Natural killer cell (primary cell): ENCODE measurements at regions not wholly inside any gene's neighbourhood (a gene's known extent, or its start where the extent isn't known, plus 50 kb on each side); places are given as distances from the start of the nearest gene placed in this dataset.

ENCODE experiments used
- ATAC-seq, 3 donors: fragments of 150-1000 bp in 2 of 3; fragments of 200-7000 bp in 1 of 3; cut with Tn5 transposase; 1 replicate in 1 of 3; 2 replicates in 2 of 3; pipeline ENCODE4 v1.10.0; 2021; ENCODE audit warnings: mild to moderate bottlenecking in 2 of 3, moderate library complexity in 2 of 3
- DNase-seq, 2 donors: peaks; one replicate each; pipeline versions ENCODE4 v3.0.0 to v3.0.0-alpha.2; 2013 to 2021; ENCODE audit warnings: mixed read lengths in 1 of 2
- H3K27ac ChIP-seq: one replicate; pipeline ENCODE4 v1.5.1; 2013; ENCODE audit warnings: mild to moderate bottlenecking, low read length
- H3K27me3 ChIP-seq: one replicate; pipeline ENCODE4 v1.6.1; 2013; ENCODE audit warnings: low read length; ENCODE audit not compliant: control insufficient read depth, insufficient read depth
- H3K36me3 ChIP-seq: one replicate; pipeline ENCODE4 v1.6.1; 2013; ENCODE audit warnings: low read length; ENCODE audit not compliant: control insufficient read depth, insufficient read depth
- H3K4me1 ChIP-seq: one replicate; pipeline ENCODE4 v1.6.1; 2013; ENCODE audit warnings: low read length; ENCODE audit not compliant: control insufficient read depth, insufficient read depth
- H3K4me3 ChIP-seq: one replicate; pipeline ENCODE4 v1.5.1; 2013; ENCODE audit warnings: low read length
- H3K9me3 ChIP-seq: one replicate; pipeline ENCODE4 v1.6.1; 2013; ENCODE audit warnings: low read length; ENCODE audit not compliant: control insufficient read depth, insufficient read depth
- H3K27ac Mint-ChIP-seq, 2 donors: one replicate each; pipeline ENCODE4 v1.8.0; 2022; ENCODE audit warnings: mild to moderate bottlenecking in 2 of 2, mixed read lengths in 2 of 2, moderate library complexity in 1 of 2
- H3K27me3 Mint-ChIP-seq, 2 donors: one replicate each; pipeline ENCODE4 v1.8.0; 2022; ENCODE audit warnings: low read depth in 2 of 2, mixed read lengths in 2 of 2
- H3K36me3 Mint-ChIP-seq: one replicate; pipeline ENCODE4 v1.8.0; 2022; ENCODE audit warnings: mixed read lengths
- H3K4me1 Mint-ChIP-seq, 2 donors: one replicate each; pipeline ENCODE4 v1.8.0; 2022; ENCODE audit warnings: mixed read lengths in 2 of 2
- H3K4me3 Mint-ChIP-seq: one replicate; pipeline ENCODE4 v1.8.0; 2022; ENCODE audit warnings: mild to moderate bottlenecking, moderate library complexity, mixed read lengths
- H3K9me3 Mint-ChIP-seq, 2 donors: one replicate each; pipeline ENCODE4 v1.8.0; 2022; ENCODE audit warnings: mixed read lengths in 2 of 2
- CTCF ChIP-seq: fragments of 200-600 bp; IDR thresholded peaks from one replicate; pipeline ENCODE4 v1.8.0; 2022; ENCODE audit warnings: antibody characterized with exemption
- WGBS: methylation state at CpG from one replicate; pipeline ENCODE4 v1.1.7; 2013; ENCODE audit warnings: missing lambda C conversion rate; ENCODE audit not compliant: insufficient coverage; 5-methylcytosine and 5-hydroxymethylcytosine counted together
- intact Hi-C: fragments of 100-400 bp; cut with micrococcal nuclease; formaldehyde crosslinking; loops from one replicate; pipeline ENCODE4 v1.14.2; 2022

GRCh38 chr4:19655666-19656065, 596.0 kb upstream of the SLIT2 start:
- TF ChIP-seq CTCF, result no peak
- ATAC-seq, result no peak
- H3K27ac ChIP-seq, result no peak overlapping the region
- Mint-ChIP-seq H3K4me1 (no peaks in the 10 kb centered on the region), H3K4me3 (no peak overlapping the region), H3K27me3 (no peaks in the 10 kb centered on the region), H3K27ac (no peak overlapping the region), H3K36me3 (no peaks in the 10 kb centered on the region), H3K9me3 (peaks cover 15 to 17% of the 10 kb centered on the region in 2 donors)
- H3K4me1 ChIP-seq, result no peaks in the 10 kb centered on the region
- no peaks in the 10 kb centered on the region for H3K9me3 ChIP-seq
- no peak overlapping the region for H3K4me3 ChIP-seq
- 79% methylated on average over 5 of the region's 5 CpGs for WGBS
- no peak for DNase-seq
- intact Hi-C loops, result no loop called here
- no peaks in the 10 kb centered on the region for H3K36me3 ChIP-seq
- no peaks in the 10 kb centered on the region for H3K27me3 ChIP-seq

GRCh38 chr4:19650903-19651864, 600.5 kb upstream of the SLIT2 start:
- H3K4me1 Mint-ChIP-seq, result no peaks in the 10 kb centered on the region
- H3K27ac Mint-ChIP-seq, result no peak overlapping the region
- WGBS, result 87% methylated on average over 6 of the region's 6 CpGs
- H3K4me3 Mint-ChIP-seq, result no peak overlapping the region
- H3K9me3 Mint-ChIP-seq, result peaks cover 17 to 21% of the 10 kb centered on the region in 2 donors
- TF ChIP-seq CTCF, result no peak
- Histone ChIP-seq H3K27ac (no peak overlapping the region), H3K4me3 (no peak overlapping the region), H3K36me3 (no peaks in the 10 kb centered on the region), H3K27me3 (no peaks in the 10 kb centered on the region), H3K4me1 (no peaks in the 10 kb centered on the region), H3K9me3 (peaks cover 4% of the 10 kb centered on the region)
- DNase-seq (no peak), ATAC-seq (no peak)
- no peaks in the 10 kb centered on the region for H3K27me3 Mint-ChIP-seq
- intact Hi-C loops, result no loop called here
- no peaks in the 10 kb centered on the region for H3K36me3 Mint-ChIP-seq

GRCh38 chr4:19645589-19645988, 606.1 kb upstream of the SLIT2 start:
- H3K27me3 ChIP-seq, result no peaks in the 10 kb centered on the region
- peaks cover 6% of the 10 kb centered on the region for H3K9me3 ChIP-seq
- no peak overlapping the region for H3K4me3 ChIP-seq
- intact Hi-C loops, result no loop called here
- no peaks in the 10 kb centered on the region for H3K36me3 ChIP-seq
- Mint-ChIP-seq H3K4me3 (no peak overlapping the region), H3K36me3 (no peaks in the 10 kb centered on the region), H3K27me3 (no peaks in the 10 kb centered on the region), H3K4me1 (no peaks in the 10 kb centered on the region), H3K27ac (no peak overlapping the region), H3K9me3 (peaks cover 13 to 26% of the 10 kb centered on the region in 2 donors)
- 83% methylated on average over 1 of the region's 1 CpG for WGBS
- H3K27ac ChIP-seq, result no peak overlapping the region
- ATAC-seq, result no peak
- TF ChIP-seq CTCF, result no peak
- DNase-seq, result no peak
- H3K4me1 ChIP-seq, result no peaks in the 10 kb centered on the region

GRCh38 chr4:19636451-19636850, 615.3 kb upstream of the SLIT2 start:
- Histone ChIP-seq H3K4me1 (no peaks in the 10 kb centered on the region), H3K4me3 (no peak overlapping the region), H3K27me3 (no peaks in the 10 kb centered on the region), H3K9me3 (peaks cover 9% of the 10 kb centered on the region), H3K36me3 (no peaks in the 10 kb centered on the region), H3K27ac (no peak overlapping the region)
- intact Hi-C loops, result no loop called here
- H3K27me3 Mint-ChIP-seq, result no peaks in the 10 kb centered on the region
- DNase-seq (no peak), ATAC-seq (no peak)
- H3K36me3 Mint-ChIP-seq, result no peaks in the 10 kb centered on the region
- no peaks in the 10 kb centered on the region for H3K4me1 Mint-ChIP-seq
- no peak for TF ChIP-seq CTCF
- H3K9me3 Mint-ChIP-seq, result peaks cover 7 to 19% of the 10 kb centered on the region in 2 donors
- no peak overlapping the region for H3K4me3 Mint-ChIP-seq
- H3K27ac Mint-ChIP-seq, result no peak overlapping the region
